ENCODE measurements at regions not wholly inside any gene's neighbourhood (a gene's known extent, or its start where the extent isn't known, plus 50 kb on each side); places are given as distances from the start of the nearest gene placed in this dataset.

DNA sequence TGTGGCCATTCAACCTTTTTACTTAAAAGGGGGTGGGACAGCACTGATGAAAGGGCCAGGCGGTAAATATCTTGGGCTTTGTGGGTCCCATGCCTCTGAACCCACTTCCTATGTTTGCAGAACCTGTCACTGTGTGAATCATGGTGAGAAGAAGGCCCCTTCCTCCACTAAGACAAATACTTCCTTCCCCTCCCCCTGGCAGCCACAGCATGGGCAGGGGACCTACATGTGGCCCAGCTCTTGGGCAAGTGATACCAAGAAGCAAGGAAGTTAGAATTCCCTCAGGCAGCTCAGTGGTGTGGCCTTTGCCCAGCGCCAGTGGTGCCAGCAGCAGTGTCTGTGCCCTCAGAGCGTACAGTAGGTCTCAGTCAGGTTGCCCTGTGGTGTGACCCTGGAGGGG is 168.6 kb downstream of the TRIM33 start:
- no peak overlapping the region for H3K4me2 ChIP-seq
- H3K9me2 ChIP-seq, result no peaks in the 10 kb centered on the region
- 70% methylated on average over 2 of the region's 3 CpGs for WGBS (ENCODE audit: low lambda C conversion rate)
- ChIA-PET CTCF (no interaction called here), POLR2A (no interaction called here)
- DNase-seq, result no peak
- no peak overlapping the region for H3K4me3 ChIP-seq (ENCODE audit: low read depth in 2 of 2, low read length in 1 of 2)
- TF ChIP-seq RXRA (IDR thresholded peaks at IDR 0.05; ENCODE audit: borderline replicate concordance, low read depth) (no peak), ELF1 (IDR thresholded peaks at IDR 0.05) (no peak), SIN3A (IDR thresholded peaks at IDR 0.05; ENCODE audit: borderline replicate concordance, low read depth, low read length) (no peak)
- H3K27me3 ChIP-seq (ENCODE audit: insufficient read depth), result no peaks in the 10 kb centered on the region; the same call in none of the 2 replicates
- H3K79me2 ChIP-seq (ENCODE audit: insufficient read depth), result no peaks in the 10 kb centered on the region
- no peaks in the 10 kb centered on the region for H4K20me1 ChIP-seq (ENCODE audit: insufficient read depth)
- no peaks in the 10 kb centered on the region for H3K9me3 ChIP-seq
- H3F3A ChIP-seq (replicated peaks; ENCODE audit: insufficient read depth), result no peaks in the 10 kb centered on the region
- no peak overlapping the region for H3K27ac ChIP-seq (ENCODE audit: low read depth in 2 of 2, low read length in 1 of 2)
- no peak overlapping the region for H3K9ac ChIP-seq
- H2AFZ ChIP-seq (ENCODE audit: low read depth), result no peak overlapping the region
- H3K36me3 ChIP-seq (replicated peaks in 1 of 2; ENCODE audit: control insufficient read depth in 1 of 2, insufficient read depth in 2 of 2, low read length in 1 of 2), result no peaks in the 10 kb centered on the region
- H3K4me1 ChIP-seq (ENCODE audit: control insufficient read depth in 1 of 2, insufficient read depth in 2 of 2, low read depth in 1 of 2, low read length in 1 of 2), result peaks cover 0 to 7% of the 10 kb centered on the region in 2 experiments; a peak in 1 of 4 replicates

DNA sequence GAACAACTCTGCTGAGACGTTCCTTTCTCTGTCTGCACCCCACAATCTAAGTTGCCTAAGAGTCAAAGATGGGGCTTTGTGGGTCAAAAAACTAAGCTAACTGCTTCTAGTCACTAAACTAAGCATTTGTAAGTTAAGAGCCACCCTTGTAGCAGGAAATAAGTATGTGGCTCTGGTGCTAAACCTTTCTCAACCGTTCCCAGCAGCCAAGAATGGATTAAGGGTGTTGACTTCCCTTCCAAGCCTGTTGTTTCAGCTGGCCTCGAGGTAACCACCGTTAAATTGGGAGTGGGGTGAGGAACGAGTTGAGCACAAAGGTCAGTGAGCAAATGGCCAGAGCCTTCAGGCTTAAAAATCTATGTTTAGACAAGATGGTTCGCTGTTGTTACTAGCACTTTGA is 169.1 kb downstream of the TRIM33 start:
- WGBS (ENCODE audit: low lambda C conversion rate), result 15% methylated on average over 6 of the region's 6 CpGs
- Histone ChIP-seq H3K79me2 (ENCODE audit: insufficient read depth) (no peaks in the 10 kb centered on the region), H3K4me2 (no peak overlapping the region), H3K36me3 (replicated peaks in 1 of 2; ENCODE audit: control insufficient read depth in 1 of 2, insufficient read depth in 2 of 2, low read length in 1 of 2) (no peaks in the 10 kb centered on the region), H3K9ac (no peak overlapping the region), H3K27me3 (ENCODE audit: insufficient read depth) (no peaks in the 10 kb centered on the region; the same call in none of the 2 replicates), H3K4me3 (ENCODE audit: low read depth in 2 of 2, low read length in 1 of 2) (no peak overlapping the region), H3K27ac (ENCODE audit: low read depth in 2 of 2, low read length in 1 of 2) (no peak overlapping the region), H3K4me1 (ENCODE audit: control insufficient read depth in 1 of 2, insufficient read depth in 2 of 2, low read depth in 1 of 2, low read length in 1 of 2) (peaks cover 0 to 6% of the 10 kb centered on the region in 2 experiments; a peak in 1 of 4 replicates), H4K20me1 (ENCODE audit: insufficient read depth) (no peaks in the 10 kb centered on the region), H3K9me2 (no peaks in the 10 kb centered on the region), H2AFZ (ENCODE audit: low read depth) (no peak overlapping the region), H3K9me3 (no peaks in the 10 kb centered on the region), H3F3A (replicated peaks; ENCODE audit: insufficient read depth) (no peaks in the 10 kb centered on the region)
- ChIA-PET POLR2A (no interaction called here), CTCF (interaction anchor here (1.6 kb wide), 1 partner anchor 330 kb away, joined by 5 read pairs; no protein-coding TSS in a partner anchor)
- DNase-seq, result no peak
- TF ChIP-seq RXRA (IDR thresholded peaks at IDR 0.05; ENCODE audit: borderline replicate concordance, low read depth) (no peak), MXI1 (IDR thresholded peaks at IDR 0.05; ENCODE audit: low read depth, low read length) (no peak), POLR2AphosphoS5 (IDR thresholded peaks at IDR 0.05; ENCODE audit: low read depth, low read length) (no peak), EZH2phosphoT487 (IDR thresholded peaks at IDR 0.05; ENCODE audit: borderline replicate concordance, low read depth) (no peak), YY1 (IDR thresholded peaks at IDR 0.05; ENCODE audit: low read depth) (no peak), MEF2A (IDR thresholded peaks at IDR 0.05; ENCODE audit: borderline replicate concordance, low read depth) (no peak), NFIC (IDR thresholded peaks at IDR 0.05; ENCODE audit: borderline replicate concordance) (no peak), RFX5 (IDR thresholded peaks at IDR 0.05; ENCODE audit: low read length) (no peak), JUND (IDR thresholded peaks at IDR 0.05) (no peak), EP300 (IDR thresholded peaks at IDR 0.05; ENCODE audit: borderline replicate concordance in 1 of 2, low read depth in 1 of 2, low read length in 1 of 2) (no peak), SIN3A (IDR thresholded peaks at IDR 0.05; ENCODE audit: borderline replicate concordance, low read depth, low read length) (no peak), TAF1 (IDR thresholded peaks at IDR 0.05; ENCODE audit: borderline replicate concordance, low read depth, low read length) (no peak), RAD21 (IDR thresholded peaks at IDR 0.05; ENCODE audit: low read length) (no peak)
- TF ChIP-seq, protein P1, sequence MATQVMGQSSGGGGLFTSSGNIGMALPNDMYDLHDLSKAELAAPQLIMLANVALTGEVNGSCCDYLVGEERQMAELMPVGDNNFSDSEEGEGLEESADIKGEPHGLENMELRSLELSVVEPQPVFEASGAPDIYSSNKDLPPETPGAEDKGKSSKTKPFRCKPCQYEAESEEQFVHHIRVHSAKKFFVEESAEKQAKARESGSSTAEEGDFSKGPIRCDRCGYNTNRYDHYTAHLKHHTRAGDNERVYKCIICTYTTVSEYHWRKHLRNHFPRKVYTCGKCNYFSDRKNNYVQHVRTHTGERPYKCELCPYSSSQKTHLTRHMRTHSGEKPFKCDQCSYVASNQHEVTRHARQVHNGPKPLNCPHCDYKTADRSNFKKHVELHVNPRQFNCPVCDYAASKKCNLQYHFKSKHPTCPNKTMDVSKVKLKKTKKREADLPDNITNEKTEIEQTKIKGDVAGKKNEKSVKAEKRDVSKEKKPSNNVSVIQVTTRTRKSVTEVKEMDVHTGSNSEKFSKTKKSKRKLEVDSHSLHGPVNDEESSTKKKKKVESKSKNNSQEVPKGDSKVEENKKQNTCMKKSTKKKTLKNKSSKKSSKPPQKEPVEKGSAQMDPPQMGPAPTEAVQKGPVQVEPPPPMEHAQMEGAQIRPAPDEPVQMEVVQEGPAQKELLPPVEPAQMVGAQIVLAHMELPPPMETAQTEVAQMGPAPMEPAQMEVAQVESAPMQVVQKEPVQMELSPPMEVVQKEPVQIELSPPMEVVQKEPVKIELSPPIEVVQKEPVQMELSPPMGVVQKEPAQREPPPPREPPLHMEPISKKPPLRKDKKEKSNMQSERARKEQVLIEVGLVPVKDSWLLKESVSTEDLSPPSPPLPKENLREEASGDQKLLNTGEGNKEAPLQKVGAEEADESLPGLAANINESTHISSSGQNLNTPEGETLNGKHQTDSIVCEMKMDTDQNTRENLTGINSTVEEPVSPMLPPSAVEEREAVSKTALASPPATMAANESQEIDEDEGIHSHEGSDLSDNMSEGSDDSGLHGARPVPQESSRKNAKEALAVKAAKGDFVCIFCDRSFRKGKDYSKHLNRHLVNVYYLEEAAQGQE (IDR thresholded peaks at IDR 0.05; ENCODE audit: low read depth, low read length), result no peak
- TF ChIP-seq, protein P2, sequence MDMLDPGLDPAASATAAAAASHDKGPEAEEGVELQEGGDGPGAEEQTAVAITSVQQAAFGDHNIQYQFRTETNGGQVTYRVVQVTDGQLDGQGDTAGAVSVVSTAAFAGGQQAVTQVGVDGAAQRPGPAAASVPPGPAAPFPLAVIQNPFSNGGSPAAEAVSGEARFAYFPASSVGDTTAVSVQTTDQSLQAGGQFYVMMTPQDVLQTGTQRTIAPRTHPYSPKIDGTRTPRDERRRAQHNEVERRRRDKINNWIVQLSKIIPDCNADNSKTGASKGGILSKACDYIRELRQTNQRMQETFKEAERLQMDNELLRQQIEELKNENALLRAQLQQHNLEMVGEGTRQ (IDR thresholded peaks at IDR 0.05; ENCODE audit: borderline replicate concordance, low read depth, low read length), result no peak
- TF ChIP-seq, protein P3, sequence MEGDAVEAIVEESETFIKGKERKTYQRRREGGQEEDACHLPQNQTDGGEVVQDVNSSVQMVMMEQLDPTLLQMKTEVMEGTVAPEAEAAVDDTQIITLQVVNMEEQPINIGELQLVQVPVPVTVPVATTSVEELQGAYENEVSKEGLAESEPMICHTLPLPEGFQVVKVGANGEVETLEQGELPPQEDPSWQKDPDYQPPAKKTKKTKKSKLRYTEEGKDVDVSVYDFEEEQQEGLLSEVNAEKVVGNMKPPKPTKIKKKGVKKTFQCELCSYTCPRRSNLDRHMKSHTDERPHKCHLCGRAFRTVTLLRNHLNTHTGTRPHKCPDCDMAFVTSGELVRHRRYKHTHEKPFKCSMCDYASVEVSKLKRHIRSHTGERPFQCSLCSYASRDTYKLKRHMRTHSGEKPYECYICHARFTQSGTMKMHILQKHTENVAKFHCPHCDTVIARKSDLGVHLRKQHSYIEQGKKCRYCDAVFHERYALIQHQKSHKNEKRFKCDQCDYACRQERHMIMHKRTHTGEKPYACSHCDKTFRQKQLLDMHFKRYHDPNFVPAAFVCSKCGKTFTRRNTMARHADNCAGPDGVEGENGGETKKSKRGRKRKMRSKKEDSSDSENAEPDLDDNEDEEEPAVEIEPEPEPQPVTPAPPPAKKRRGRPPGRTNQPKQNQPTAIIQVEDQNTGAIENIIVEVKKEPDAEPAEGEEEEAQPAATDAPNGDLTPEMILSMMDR (IDR thresholded peaks at IDR 0.05), result no peak
- TF ChIP-seq, protein P4, sequence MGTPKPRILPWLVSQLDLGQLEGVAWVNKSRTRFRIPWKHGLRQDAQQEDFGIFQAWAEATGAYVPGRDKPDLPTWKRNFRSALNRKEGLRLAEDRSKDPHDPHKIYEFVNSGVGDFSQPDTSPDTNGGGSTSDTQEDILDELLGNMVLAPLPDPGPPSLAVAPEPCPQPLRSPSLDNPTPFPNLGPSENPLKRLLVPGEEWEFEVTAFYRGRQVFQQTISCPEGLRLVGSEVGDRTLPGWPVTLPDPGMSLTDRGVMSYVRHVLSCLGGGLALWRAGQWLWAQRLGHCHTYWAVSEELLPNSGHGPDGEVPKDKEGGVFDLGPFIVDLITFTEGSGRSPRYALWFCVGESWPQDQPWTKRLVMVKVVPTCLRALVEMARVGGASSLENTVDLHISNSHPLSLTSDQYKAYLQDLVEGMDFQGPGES (IDR thresholded peaks at IDR 0.05; ENCODE audit: low read depth, low read length), result no peak
- TF ChIP-seq, protein P5, sequence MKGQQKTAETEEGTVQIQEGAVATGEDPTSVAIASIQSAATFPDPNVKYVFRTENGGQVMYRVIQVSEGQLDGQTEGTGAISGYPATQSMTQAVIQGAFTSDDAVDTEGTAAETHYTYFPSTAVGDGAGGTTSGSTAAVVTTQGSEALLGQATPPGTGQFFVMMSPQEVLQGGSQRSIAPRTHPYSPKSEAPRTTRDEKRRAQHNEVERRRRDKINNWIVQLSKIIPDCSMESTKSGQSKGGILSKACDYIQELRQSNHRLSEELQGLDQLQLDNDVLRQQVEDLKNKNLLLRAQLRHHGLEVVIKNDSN (IDR thresholded peaks at IDR 0.05; ENCODE audit: borderline replicate concordance, low read depth), result no peak
- TF ChIP-seq, protein P6, sequence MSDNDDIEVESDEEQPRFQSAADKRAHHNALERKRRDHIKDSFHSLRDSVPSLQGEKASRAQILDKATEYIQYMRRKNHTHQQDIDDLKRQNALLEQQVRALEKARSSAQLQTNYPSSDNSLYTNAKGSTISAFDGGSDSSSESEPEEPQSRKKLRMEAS (IDR thresholded peaks at IDR 0.05; ENCODE audit: low read depth), result no peak
